ENCODE measurements at regions not wholly inside any gene's neighbourhood (a gene's known extent, or its start where the extent isn't known, plus 50 kb on each side); places are given as distances from the start of the nearest gene placed in this dataset.

- Histone ChIP-seq H3K4me1 (ENCODE audit: control insufficient read depth, insufficient read depth, low read length) (no peaks in the 10 kb centered on the region), H3K23ac (ENCODE audit: low read depth, low read length) (no peak overlapping the region), H2BK20ac (ENCODE audit: low read depth, low read length) (no peak overlapping the region), H3K9me1 (ENCODE audit: insufficient read depth, low read length) (no peaks in the 10 kb centered on the region), H4K20me1 (ENCODE audit: insufficient read depth, low read length) (no peaks in the 10 kb centered on the region), H2AK5ac (ENCODE audit: low read depth, low read length) (no peak overlapping the region), H3K9ac (ENCODE audit: low read depth, low read length) (no peak overlapping the region), H2BK120ac (ENCODE audit: low read depth, low read length) (no peak overlapping the region), H3K4ac (ENCODE audit: low read depth, low read length) (no peak overlapping the region), H3K4me3 (ENCODE audit: insufficient read depth, low read depth, low read length) (no peak overlapping the region), H3K79me1 (ENCODE audit: low read depth in 1 of 2, low read length in 2 of 2) (no peaks in the 10 kb centered on the region), H3K56ac (ENCODE audit: extremely low read depth, insufficient read depth, low read length) (no peak overlapping the region), H2BK15ac (ENCODE audit: low read depth, low read length) (no peak overlapping the region), H4K8ac (ENCODE audit: low read depth in 2 of 2, low read length in 2 of 2) (no peak overlapping the region), H3K27ac (ENCODE audit: insufficient read depth, low read length) (no peak overlapping the region), H3K4me2 (ENCODE audit: low read depth, low read length) (peak overlapping the region; percentile 66; the same call in 1 of the 2 replicates), H3K9me3 (ENCODE audit: control insufficient read depth, insufficient read depth, low read length) (no peaks in the 10 kb centered on the region), H3K18ac (ENCODE audit: low read depth, low read length) (no peak overlapping the region), H3K36me3 (ENCODE audit: control insufficient read depth, insufficient read depth, low read length) (no peaks in the 10 kb centered on the region), H2BK5ac (ENCODE audit: low read depth, low read length, poor library complexity, severe bottlenecking) (no peak overlapping the region), H3K14ac (replicated peaks; ENCODE audit: low read depth, low read length) (no peak overlapping the region), H2AK9ac (replicated peaks; ENCODE audit: low read depth, low read length, poor library complexity) (no peak overlapping the region), H3K27me3 (ENCODE audit: control insufficient read depth, insufficient read depth, low read length) (no peaks in the 10 kb centered on the region), H4K91ac (ENCODE audit: insufficient read depth, low read depth, low read length) (no peak overlapping the region), H2AFZ (replicated peaks; ENCODE audit: low read length, poor library complexity) (no peak overlapping the region), H4K5ac (ENCODE audit: low read depth, low read length) (no peak overlapping the region)
- WGBS, 2 experiments (ENCODE audit: extremely low coverage in 2 of 2, insufficient read length in 1 of 2) = no CpG with 5 or more reads among the region's 2 CpGs
- ATAC-seq (ENCODE audit: low read depth) = peak; percentile 65
- TF ChIP-seq CEBPB (IDR thresholded peaks at IDR 0.05; ENCODE audit: low read depth, low read length) (no peak), BHLHE40 (IDR thresholded peaks at IDR 0.05; ENCODE audit: low read depth, low read length) (0 out of 2 replicates have a peak, but pooled peaks have one; percentile 11)
- intact Hi-C loops (cut with micrococcal nuclease) = no loop called here
- BruUV-seq (replicated peaks) = no TSS peak
- CTCF ChIA-PET = no interaction called here
- in situ Hi-C loops (cut with MboI; ENCODE audit: low sequenced_read_pairs) = no loop called here
- dilution Hi-C loops (cut with HindIII; ENCODE audit: low sequenced_read_pairs, unreplicated experiment) = no loop called here
- peak; percentile 70 for DNase-seq
- POLR2A ChIA-PET (ENCODE audit: unreplicated experiment) = no interaction called here
Measured at GRCh38 chr3:147921051-147921450, 511.9 kb downstream of the ZIC1 start.

All from IMR-90 (cell line).